Ramos (cell line): ENCODE measurements at regions not wholly inside any gene's neighbourhood (a gene's known extent, or its start where the extent isn't known, plus 50 kb on each side); places are given as distances from the start of the nearest gene placed in this dataset.

Experiments used
- in situ Hi-C: fragments of 300-500 bp; cut with MboI; formaldehyde crosslinking; loops from one replicate; pipeline ENCODE4 v1.14.3; 2022; ENCODE audit warnings: low sequenced_read_pairs; ENCODE audit not compliant: unreplicated experiment

GRCh38 chr14:100434911-100435438, 111.8 kb downstream of the SLC25A47 start:
- in situ Hi-C loops: no loop called here

- in situ Hi-C loops: no loop called here
Measured at GRCh38 chr14:100435459-100435858, 112.3 kb downstream of the SLC25A47 start.

- in situ Hi-C loops: no loop called here
Measured at GRCh38 chr14:100436745-100437406, 113.7 kb downstream of the SLC25A47 start.

GRCh38 chr14:100438271-100438670, 115.1 kb downstream of the SLC25A47 start:
- in situ Hi-C loops: no loop called here

GRCh38 chr14:100438678-100439592, 115.8 kb downstream of the SLC25A47 start:
- in situ Hi-C loops: no loop called here

- in situ Hi-C loops: no loop called here
Measured at GRCh38 chr14:100439781-100440180, 116.6 kb downstream of the SLC25A47 start.

- in situ Hi-C loops: no loop called here
Measured at GRCh38 chr14:100440207-100440631, 117.1 kb downstream of the SLC25A47 start.

GRCh38 chr14:100440758-100441203, 117.6 kb downstream of the SLC25A47 start:
- in situ Hi-C loops: no loop called here

GRCh38 chr14:100441271-100441947, 118.3 kb downstream of the SLC25A47 start:
- in situ Hi-C loops: no loop called here

GRCh38 chr14:100442036-100442435, 118.9 kb downstream of the SLC25A47 start:
- in situ Hi-C loops: no loop called here

- in situ Hi-C loops: no loop called here
Measured at GRCh38 chr14:100442498-100443490, 119.7 kb downstream of the SLC25A47 start.

- in situ Hi-C loops: no loop called here
Measured at GRCh38 chr14:100443603-100444002, 120.5 kb downstream of the SLC25A47 start.

- in situ Hi-C loops: no loop called here
Measured at GRCh38 chr14:100445436-100446088, 122.4 kb downstream of the SLC25A47 start.

- in situ Hi-C loops: no loop called here
Measured at GRCh38 chr14:100446572-100446971, 123.4 kb downstream of the SLC25A47 start.

GRCh38 chr14:100448376-100448775, 125.2 kb downstream of the SLC25A47 start:
- in situ Hi-C loops: no loop called here

GRCh38 chr14:100449225-100449987, 126.3 kb downstream of the SLC25A47 start:
- in situ Hi-C loops: no loop called here

- in situ Hi-C loops: no loop called here
Measured at GRCh38 chr14:100450049-100450448, 126.9 kb downstream of the SLC25A47 start.

- in situ Hi-C loops: no loop called here
Measured at GRCh38 chr14:100450736-100451135, 127.6 kb downstream of the SLC25A47 start.
